G401 (cell line): ENCODE measurements at regions not wholly inside any gene's neighbourhood (a gene's known extent, or its start where the extent isn't known, plus 50 kb on each side); places are given as distances from the start of the nearest gene placed in this dataset.

Experiments used
- DNase-seq: peaks from one replicate; pipeline ENCODE4 v3.0.0-alpha.2; 2015; ENCODE audit warnings: low spot score
- in situ Hi-C: cut with HindIII; loops from 2 replicates; pipeline ENCODE4 v1.10.0; 2016; ENCODE audit warnings: low sequenced_read_pairs, mixed read lengths

DNA sequence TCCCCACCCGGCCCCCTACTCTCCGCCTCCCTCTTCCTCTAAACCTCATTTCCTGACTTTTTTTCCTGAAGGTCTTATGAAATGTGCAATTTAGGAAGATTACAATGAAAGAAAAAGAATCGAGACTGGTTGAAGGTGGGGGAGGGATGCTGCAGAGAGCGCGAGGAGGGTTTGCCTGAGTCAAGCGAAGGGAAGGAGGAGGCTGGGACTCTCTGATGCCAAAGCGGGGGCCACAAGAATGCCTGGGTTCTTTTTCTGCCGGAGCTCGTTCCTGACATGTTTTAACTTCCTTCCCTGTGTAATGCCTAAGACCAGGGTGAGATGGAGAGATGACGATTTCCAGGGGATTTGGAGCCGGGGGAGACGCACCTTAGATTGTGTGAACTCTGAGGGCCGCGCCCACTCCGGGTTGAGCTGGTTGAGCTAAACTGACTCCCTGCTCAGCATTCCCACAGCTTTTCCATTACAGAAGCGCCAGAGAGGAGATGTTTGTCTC, 270.5 kb upstream of the SORL1-AS1 start:
- peak; percentile 1 for DNase-seq
- in situ Hi-C loops = no loop called here

- in situ Hi-C loops = no loop called here
- peak; percentile 27 for DNase-seq
Observed at GRCh38 chr11:121722431-121723245, 269.9 kb upstream of the SORL1-AS1 start.

GRCh38 chr11:121721961-121722360, 269.2 kb upstream of the SORL1-AS1 start:
- DNase-seq = no peak
- in situ Hi-C loops = no loop called here

- in situ Hi-C loops = no loop called here
Observed at GRCh38 chr11:121721448-121721847, 268.7 kb upstream of the SORL1-AS1 start.

GRCh38 chr11:121717296-121717695, 264.5 kb upstream of the SORL1-AS1 start:
- no peak for DNase-seq
- in situ Hi-C loops = no loop called here

More at GRCh38 chr11:121721448-121721847, 268.7 kb upstream of the SORL1-AS1 start:
- no peak for DNase-seq

DNA sequence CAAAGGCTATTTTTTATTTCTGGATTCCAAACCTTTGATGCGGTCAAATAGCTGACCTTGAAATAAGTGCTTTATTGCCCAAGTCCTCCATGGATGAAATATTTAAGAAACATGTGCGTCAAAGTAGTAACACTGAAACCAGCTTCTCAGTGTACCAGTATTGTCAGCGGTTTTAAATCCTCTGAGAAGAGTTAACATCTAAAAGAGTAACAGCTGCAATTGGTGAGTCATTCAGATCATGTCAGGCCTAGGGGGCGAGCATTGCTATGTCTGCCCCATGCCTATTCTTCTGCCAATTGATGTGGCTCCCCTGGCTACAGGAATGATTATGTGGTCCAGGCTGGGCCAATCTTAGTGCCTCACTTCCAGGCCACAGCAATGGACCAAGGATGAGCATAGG, 263.3 kb upstream of the SORL1-AS1 start:
- DNase-seq = no peak
- in situ Hi-C loops = no loop called here

DNA sequence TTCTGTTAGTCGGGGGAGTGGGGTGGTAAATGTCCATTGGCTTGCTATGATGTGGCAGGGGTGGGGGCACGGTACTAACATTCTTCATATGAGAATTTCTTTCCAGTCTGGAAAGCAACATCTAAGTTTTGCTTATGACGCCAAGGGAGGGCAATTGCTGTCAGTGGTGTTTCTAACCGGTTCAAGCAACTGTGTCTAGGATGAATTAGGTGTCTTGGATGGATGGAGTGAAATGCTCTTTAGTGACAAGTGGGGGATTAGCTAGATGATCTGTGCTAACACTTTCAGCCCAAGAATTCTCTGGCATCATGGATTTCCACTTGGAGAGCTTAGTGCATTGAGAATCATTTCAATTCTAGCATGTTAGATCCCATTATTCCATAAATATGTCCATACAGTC, 262.6 kb upstream of the SORL1-AS1 start:
- in situ Hi-C loops = no loop called here
- DNase-seq = no peak

DNA sequence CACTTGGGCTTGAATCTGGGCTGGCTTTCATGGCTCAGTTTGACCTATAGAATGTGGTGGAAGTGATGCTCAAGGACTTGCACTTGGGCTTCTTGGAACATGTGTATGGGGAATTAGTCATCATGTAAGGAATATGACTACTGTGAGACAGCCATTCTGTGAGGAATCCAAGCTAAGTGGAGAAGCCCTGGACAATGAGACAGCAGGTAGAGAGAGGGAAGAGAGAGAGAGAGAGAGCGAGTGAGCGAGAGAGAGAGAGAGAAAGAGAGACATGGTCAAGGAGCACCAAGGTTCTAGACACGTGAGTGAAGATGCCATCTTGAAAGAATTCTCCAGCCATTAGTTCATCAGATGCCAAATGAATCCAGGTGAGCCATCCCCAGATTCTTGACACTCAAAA, 261.6 kb upstream of the SORL1-AS1 start:
- DNase-seq = no peak
- in situ Hi-C loops = no loop called here

DNA sequence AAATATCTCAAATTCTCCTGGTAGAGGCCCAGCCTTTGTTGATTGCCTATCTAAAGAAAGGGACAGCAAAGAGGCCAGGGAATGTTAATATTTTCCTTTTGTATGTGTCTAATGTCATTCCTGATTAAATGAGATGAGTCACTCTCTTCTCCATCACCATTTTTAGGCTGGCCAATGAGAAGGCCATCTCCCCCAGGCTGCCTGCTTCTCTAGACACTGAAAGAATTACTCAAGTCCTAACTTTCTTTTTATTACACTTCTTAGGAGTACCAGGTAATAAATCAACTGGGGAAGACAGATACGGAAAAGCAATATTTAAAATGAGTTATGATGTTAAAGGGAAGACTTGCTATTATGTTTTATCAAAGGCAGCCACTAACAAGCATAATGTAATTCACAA, 259.2 kb upstream of the SORL1-AS1 start:
- in situ Hi-C loops = no loop called here
- DNase-seq = no peak

DNA sequence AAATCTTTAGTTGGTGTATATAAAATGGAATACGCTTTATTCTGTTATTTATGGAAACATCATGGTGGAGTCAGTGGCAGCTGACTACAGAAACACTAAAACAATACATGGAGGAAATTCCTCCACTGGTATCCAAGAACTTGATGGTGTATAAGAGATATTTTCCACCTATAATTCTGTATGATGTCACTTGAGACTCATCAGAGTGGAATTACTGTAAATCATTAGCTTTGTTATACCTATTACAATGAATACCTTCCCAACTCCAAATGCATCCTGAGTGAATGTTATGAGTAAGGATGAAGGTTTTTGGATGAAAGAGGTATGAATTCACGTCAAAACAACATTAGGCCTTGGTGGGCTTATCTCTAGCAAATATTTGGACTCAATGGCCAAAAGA, 258.5 kb upstream of the SORL1-AS1 start:
- DNase-seq = no peak
- in situ Hi-C loops = no loop called here

DNA sequence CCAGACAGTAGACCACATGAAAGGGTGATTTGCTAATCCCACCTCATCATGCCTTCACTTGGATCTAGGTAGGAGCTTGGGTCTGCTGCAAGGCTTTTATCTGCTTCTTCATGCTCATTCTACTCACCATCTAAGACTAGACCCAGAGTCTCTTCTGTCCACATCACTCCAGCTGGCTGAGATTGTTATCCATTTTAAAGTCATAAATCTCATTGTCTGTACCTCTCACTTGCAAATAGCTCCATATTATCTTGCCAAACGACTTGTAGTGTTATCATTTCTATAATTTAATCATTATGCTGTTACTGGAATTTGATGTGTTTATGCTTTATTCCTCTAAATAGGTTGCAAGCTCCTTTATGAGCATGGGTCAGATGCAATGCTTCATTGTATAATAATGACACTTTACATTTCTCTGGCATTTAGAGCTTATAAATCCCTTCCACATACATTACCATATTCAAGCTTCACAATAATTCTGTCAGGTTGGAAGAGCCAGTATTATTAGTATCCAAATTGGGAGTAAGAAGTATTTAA, 254.2 kb upstream of the SORL1-AS1 start:
- in situ Hi-C loops = no loop called here
- DNase-seq = no peak

DNA sequence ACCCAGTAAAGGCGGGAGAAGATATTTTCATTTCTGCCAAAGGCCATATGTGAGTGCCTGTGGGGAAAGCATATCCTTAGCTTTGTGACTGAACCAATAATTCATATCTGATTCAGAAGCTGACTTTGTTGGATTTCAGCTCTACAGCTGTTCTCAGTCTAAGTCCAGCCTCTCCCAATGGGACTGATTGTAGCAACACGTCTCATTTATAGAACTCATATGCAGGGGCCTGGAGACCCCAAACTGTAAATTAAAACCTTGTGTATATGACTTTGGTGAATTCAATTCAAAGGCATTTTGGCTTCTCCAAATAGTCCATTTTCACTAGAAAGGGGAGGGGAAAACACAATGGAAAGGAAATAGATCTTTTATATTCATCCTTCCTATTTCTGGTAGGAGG, 250.4 kb upstream of the SORL1-AS1 start:
- no peak for DNase-seq
- in situ Hi-C loops = no loop called here

GRCh38 chr11:121700968-121701367, 248.2 kb upstream of the SORL1-AS1 start:
- in situ Hi-C loops = no loop called here
- DNase-seq = no peak

DNA sequence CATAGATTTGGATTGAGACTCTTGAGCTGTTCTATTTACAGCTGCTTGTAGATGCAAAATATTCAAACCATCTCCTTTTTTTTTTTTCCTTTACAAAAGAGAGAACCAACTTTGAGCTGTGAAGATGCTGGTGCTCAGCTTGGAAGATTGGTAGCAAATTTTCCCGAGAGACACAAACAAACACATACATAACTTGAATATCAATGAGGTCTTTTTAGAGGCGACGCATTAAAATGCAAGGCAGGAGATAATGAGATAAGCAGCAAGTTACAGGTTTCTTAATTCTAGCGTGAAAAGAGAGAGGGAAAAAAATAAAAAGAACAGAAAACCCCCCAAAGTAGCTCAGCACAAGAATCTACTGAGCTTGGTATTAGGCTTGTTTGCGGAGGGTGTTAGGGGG, 247.0 kb upstream of the SORL1-AS1 start:
- peak; percentile 1 for DNase-seq
- in situ Hi-C loops = no loop called here

- DNase-seq = no peak
- in situ Hi-C loops = no loop called here
Observed at GRCh38 chr11:121696931-121697670, 244.3 kb upstream of the SORL1-AS1 start.

DNA sequence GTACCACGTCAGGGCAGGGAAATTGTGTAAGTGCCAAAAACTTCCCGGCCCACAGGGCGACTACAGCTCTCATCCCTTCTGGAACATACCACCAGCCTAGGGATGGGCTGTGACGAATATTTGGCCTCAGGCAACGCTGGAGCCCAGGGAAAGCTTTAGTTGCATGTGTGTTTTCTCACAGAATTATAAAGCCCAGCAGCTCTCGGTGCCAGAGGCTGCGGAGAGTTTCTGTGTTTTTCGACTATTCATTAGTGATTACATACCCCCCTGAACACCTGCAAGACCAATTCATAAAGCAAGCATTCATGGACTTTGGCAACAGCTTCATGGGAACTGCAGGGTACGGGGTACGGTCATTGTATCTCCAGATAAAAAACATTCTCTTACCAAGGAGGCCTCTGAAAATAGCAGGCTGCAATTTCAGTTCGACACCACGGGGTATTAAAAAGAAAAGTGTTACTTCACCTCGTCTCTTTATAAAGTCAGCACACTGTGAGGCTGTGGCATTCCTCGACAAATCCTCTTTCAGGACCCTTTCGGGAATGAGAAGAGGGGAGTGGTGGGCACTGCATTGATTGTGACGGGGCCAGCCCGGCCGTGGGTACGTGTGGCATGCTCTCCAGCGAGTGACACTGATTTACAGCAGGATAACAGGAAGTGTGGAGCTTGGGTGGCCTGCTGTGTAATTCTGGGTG, 243.6 kb upstream of the SORL1-AS1 start:
- peak; percentile 8 for DNase-seq
- in situ Hi-C loops = no loop called here

- no peak for DNase-seq
Observed at GRCh38 chr11:121692236-121692635, 239.5 kb upstream of the SORL1-AS1 start.

DNA sequence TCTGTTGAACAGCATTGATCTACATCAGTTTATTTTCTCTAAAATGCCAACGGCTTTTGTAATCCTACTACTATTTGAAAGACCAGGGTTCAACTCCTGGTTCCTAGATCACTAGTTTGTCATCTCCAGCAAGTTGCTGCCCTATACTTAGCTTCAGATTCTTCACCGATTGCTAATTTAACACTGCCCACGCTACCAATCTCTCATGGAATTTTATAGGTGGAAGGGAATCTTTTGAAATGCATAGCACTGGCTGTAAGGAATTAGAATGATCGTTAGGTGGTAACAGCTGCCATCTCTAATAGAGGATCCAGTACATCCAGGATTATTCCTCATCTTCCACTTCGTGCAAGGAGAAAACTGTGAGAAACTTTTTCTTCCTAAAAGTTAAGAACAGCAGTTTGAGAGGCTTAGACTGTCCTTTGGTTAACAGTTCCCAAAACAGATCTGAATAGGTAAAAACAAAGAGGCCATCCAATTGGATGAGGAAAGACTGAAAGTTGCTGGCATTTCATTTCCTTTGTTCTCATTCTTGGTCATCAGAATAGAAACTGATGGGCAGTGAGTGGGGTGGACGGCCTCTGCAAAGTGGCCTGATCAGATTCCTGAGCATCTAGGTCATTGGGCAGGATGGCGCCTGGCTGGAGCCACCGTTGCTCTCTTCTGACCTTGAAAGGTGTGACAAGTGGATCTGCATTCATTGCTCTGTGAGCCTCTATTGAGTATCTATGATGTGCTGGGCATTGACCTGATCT, 236.3 kb upstream of the SORL1-AS1 start:
- in situ Hi-C loops = no loop called here
- no peak for DNase-seq

More at GRCh38 chr11:121692236-121692635, 239.5 kb upstream of the SORL1-AS1 start:
- in situ Hi-C loops = no loop called here

- in situ Hi-C loops = no loop called here
- DNase-seq = no peak
Observed at GRCh38 chr11:121688055-121688491, 235.3 kb upstream of the SORL1-AS1 start.
